Stomach smooth muscle (tissue), 2 donors: ENCODE measurements at regions not wholly inside any gene's neighbourhood (a gene's known extent, or its start where the extent isn't known, plus 50 kb on each side); places are given as distances from the start of the nearest gene placed in this dataset.

ENCODE experiments used
- H3K27ac ChIP-seq: one replicate; pipeline ENCODE4 v1.7.0; 2013; ENCODE audit warnings: mild to moderate bottlenecking, low read length, inconsistent platforms
- H3K27me3 ChIP-seq, 2 donors: one replicate each; pipeline ENCODE4 v1.7.0; 2013; ENCODE audit warnings: low read length in 2 of 2; ENCODE audit not compliant: insufficient read depth in 2 of 2, control insufficient read depth in 1 of 2
- H3K36me3 ChIP-seq, 2 donors: one replicate each; pipeline ENCODE4 v1.7.0; 2013; ENCODE audit warnings: low read length in 2 of 2; ENCODE audit not compliant: control insufficient read depth in 2 of 2, insufficient read depth in 2 of 2
- H3K4me1 ChIP-seq: one replicate; pipeline ENCODE4 v1.7.0; 2013; ENCODE audit warnings: low read length; ENCODE audit not compliant: control insufficient read depth, insufficient read depth
- H3K4me3 ChIP-seq, 2 donors: one replicate each; pipeline ENCODE4 v1.7.0; 2013; ENCODE audit warnings: low read length in 2 of 2
- H3K9ac ChIP-seq, 2 donors: one replicate each; pipeline ENCODE4 v1.7.0; 2013; ENCODE audit warnings: low read length in 2 of 2, mild to moderate bottlenecking in 1 of 2
- H3K9me3 ChIP-seq, 2 donors: one replicate each; pipeline ENCODE4 v1.7.0; 2013; ENCODE audit warnings: low read length in 2 of 2; ENCODE audit not compliant: control insufficient read depth in 2 of 2
- donor health status: healthy.
- donor health status: Pancreatic carcinoma.

DNA sequence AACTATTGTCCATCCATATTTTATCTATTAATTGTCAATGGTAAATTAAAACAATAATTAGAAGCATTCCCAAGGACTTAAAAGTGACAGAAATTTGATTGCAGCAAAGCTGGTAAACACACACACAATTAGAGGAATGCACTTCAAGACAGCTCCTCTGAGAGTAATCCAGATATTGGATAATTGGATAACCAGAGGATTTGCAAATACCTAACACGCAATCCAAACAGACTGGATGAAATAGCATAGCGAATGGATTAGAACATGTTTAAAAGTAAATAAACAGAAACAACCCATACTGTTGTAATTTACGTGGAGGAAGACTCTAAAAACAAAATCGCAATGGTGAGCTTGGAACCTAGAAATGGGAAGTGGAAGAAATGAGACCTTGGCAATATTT lies 239.8 kb downstream of the METTL4 start:
- H3K36me3 ChIP-seq, result no peaks in the 10 kb centered on the region
- no peaks in the 10 kb centered on the region for H3K9me3 ChIP-seq
- H3K27me3 ChIP-seq, result no peaks in the 10 kb centered on the region
- H3K4me3 ChIP-seq, result no peak overlapping the region
- no peak overlapping the region for H3K27ac ChIP-seq
- H3K4me1 ChIP-seq, result no peaks in the 10 kb centered on the region
- H3K9ac ChIP-seq, result no peak overlapping the region

- no peaks in the 10 kb centered on the region for H3K9me3 ChIP-seq
- no peak overlapping the region for H3K9ac ChIP-seq
- no peaks in the 10 kb centered on the region for H3K27me3 ChIP-seq
- H3K4me1 ChIP-seq, result no peaks in the 10 kb centered on the region
- H3K27ac ChIP-seq, result no peak overlapping the region
- no peak overlapping the region for H3K4me3 ChIP-seq
- no peaks in the 10 kb centered on the region for H3K36me3 ChIP-seq
These were observed 234.5 kb downstream of the METTL4 start for GRCh38 chr18:2336690-2337392.

DNA sequence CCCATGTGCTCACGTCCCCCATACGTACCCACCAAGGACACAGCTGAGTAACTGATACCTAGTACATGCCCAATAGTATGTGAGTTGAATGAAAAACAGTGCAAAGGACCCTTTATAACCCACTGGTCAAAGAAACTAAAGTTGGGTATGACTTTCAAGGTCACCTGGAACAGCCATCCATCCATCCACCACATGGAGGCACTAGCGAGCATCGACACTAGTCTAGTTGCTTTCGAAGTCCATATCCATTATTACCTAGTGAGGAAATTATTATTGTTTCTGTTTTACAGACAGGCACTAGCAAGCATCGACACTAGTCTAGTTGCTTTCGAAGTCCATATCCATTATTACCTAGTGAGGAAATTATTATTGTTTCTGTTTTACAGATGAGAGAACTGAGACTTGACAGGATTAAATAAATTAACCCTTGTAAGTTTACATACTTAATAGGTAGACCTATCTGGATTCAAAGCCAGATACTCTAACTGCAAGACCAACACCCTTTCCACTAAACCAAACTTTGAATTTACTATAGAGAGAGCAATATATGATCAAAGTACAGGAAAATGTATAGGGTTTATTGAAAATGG lies 233.7 kb downstream of the METTL4 start:
- no peaks in the 10 kb centered on the region for H3K36me3 ChIP-seq
- H3K4me1 ChIP-seq, result no peaks in the 10 kb centered on the region
- H3K27me3 ChIP-seq, result no peaks in the 10 kb centered on the region
- no peak overlapping the region for H3K27ac ChIP-seq
- no peak overlapping the region for H3K4me3 ChIP-seq
- no peak overlapping the region for H3K9ac ChIP-seq
- H3K9me3 ChIP-seq, result no peaks in the 10 kb centered on the region

GRCh38 chr18:2338601-2339000 lies 232.7 kb downstream of the METTL4 start:
- H3K4me1 ChIP-seq, result no peaks in the 10 kb centered on the region
- H3K36me3 ChIP-seq, result no peaks in the 10 kb centered on the region
- no peak overlapping the region for H3K9ac ChIP-seq
- H3K9me3 ChIP-seq, result no peaks in the 10 kb centered on the region
- no peaks in the 10 kb centered on the region for H3K27me3 ChIP-seq
- no peak overlapping the region for H3K4me3 ChIP-seq
- no peak overlapping the region for H3K27ac ChIP-seq

GRCh38 chr18:2340335-2340734 lies 231.0 kb downstream of the METTL4 start:
- Histone ChIP-seq H3K27me3 (no peaks in the 10 kb centered on the region), H3K4me1 (no peaks in the 10 kb centered on the region), H3K9ac (no peak overlapping the region), H3K9me3 (no peaks in the 10 kb centered on the region), H3K27ac (no peak overlapping the region), H3K36me3 (no peaks in the 10 kb centered on the region), H3K4me3 (no peak overlapping the region)

GRCh38 chr18:2348003-2348402 lies 223.3 kb downstream of the METTL4 start:
- Histone ChIP-seq H3K4me3 (no peak overlapping the region), H3K9me3 (no peaks in the 10 kb centered on the region), H3K27me3 (no peaks in the 10 kb centered on the region), H3K27ac (no peak overlapping the region), H3K9ac (no peak overlapping the region), H3K4me1 (no peaks in the 10 kb centered on the region), H3K36me3 (no peaks in the 10 kb centered on the region)

DNA sequence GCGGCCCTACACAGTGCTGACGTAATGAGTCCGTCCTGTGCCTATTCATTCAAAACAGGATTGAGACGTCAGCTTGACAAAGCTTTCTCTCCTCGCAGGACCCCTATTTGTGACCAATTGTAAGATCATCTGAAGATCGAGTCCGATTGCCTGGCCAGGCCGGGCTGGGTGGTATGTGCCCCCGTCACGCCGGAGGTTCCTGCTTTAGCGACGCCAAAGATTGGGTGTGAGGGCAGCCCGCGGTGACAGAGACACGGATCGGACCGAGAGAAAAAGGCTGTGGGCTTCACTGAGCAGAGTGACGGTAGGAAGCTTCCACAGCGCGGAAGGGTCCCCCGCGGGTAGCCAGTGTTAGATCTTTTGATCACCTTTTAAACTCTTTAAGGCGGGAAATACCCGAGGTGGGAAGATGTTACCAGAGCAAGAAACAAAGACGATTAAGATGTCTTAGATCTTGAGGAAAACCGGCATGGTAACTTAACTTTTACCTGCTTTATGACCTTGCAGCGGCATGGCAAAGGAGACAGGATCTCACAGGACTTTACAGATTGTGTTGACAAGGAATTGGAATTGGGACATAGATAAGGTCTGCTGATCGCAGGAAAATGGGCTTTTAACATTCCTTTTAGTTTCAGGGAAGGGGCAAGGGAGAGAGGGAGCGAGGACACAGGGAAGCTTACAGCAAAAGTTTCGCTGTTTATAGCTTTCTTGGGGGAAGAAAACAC lies 220.0 kb downstream of the METTL4 start:
- Histone ChIP-seq H3K9me3 (no peaks in the 10 kb centered on the region), H3K4me3 (no peak overlapping the region), H3K27ac (no peak overlapping the region), H3K27me3 (no peaks in the 10 kb centered on the region), H3K9ac (no peak overlapping the region), H3K36me3 (no peaks in the 10 kb centered on the region), H3K4me1 (no peaks in the 10 kb centered on the region)

DNA sequence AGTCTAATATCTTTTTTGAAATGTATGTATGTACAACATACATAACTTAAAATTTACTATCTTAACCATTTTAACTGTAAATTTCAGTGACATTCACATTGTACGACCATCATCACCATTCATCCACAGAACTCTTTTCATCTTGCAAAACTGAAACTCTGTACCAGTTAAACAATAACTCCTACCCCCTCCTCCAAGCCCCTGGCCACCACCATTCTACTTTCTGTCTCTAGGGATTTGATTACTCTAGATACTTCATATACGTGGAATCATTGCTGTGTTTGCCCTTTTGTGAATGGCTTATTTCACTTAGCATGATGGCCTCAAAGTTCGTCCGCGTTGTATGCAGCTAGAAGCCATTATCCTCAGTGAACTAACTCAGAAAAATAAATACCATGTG lies 217.0 kb downstream of the METTL4 start:
- H3K4me1 ChIP-seq, result no peaks in the 10 kb centered on the region
- H3K36me3 ChIP-seq, result no peaks in the 10 kb centered on the region
- no peaks in the 10 kb centered on the region for H3K9me3 ChIP-seq
- no peaks in the 10 kb centered on the region for H3K27me3 ChIP-seq
- H3K9ac ChIP-seq, result no peak overlapping the region
- no peak overlapping the region for H3K27ac ChIP-seq
- H3K4me3 ChIP-seq, result no peak overlapping the region

GRCh38 chr18:2356906-2357305 lies 214.4 kb downstream of the METTL4 start:
- Histone ChIP-seq H3K27me3 (no peaks in the 10 kb centered on the region), H3K4me3 (no peak overlapping the region), H3K36me3 (no peaks in the 10 kb centered on the region), H3K27ac (no peak overlapping the region), H3K9ac (no peak overlapping the region), H3K9me3 (no peaks in the 10 kb centered on the region), H3K4me1 (no peaks in the 10 kb centered on the region)

- Histone ChIP-seq H3K27ac (no peak overlapping the region), H3K4me3 (no peak overlapping the region), H3K27me3 (no peaks in the 10 kb centered on the region), H3K4me1 (no peaks in the 10 kb centered on the region), H3K9me3 (no peaks in the 10 kb centered on the region), H3K36me3 (no peaks in the 10 kb centered on the region), H3K9ac (no peak overlapping the region)
These were observed 210.4 kb downstream of the METTL4 start for GRCh38 chr18:2360861-2361260.

DNA sequence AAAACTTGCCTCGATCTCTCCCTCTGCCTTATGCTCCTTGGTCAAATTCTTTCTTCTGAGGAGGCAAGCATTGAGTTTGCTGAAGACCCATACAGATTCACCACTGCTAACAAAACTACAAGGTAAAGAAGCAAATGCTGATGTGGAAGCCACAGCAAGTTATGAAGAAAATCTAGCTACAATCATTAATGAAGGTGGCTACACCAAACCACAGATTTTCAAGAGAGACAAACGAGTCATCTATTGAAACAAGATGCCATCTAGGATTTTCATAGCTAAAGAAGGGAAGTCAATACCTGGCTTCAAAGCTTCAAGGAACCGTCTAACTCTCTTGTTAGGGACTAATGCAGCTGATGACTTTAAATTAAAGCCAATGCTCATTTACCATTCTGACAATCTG lies 203.2 kb downstream of the METTL4 start:
- Histone ChIP-seq H3K4me3 (no peak overlapping the region), H3K4me1 (no peaks in the 10 kb centered on the region), H3K27me3 (no peaks in the 10 kb centered on the region), H3K9me3 (no peaks in the 10 kb centered on the region), H3K9ac (no peak overlapping the region), H3K27ac (no peak overlapping the region), H3K36me3 (no peaks in the 10 kb centered on the region)
